ENCODE measurements at regions not wholly inside any gene's neighbourhood (a gene's known extent, or its start where the extent isn't known, plus 50 kb on each side); places are given as distances from the start of the nearest gene placed in this dataset.

GRCh38 chr2:128409326-128410034, 90.8 kb upstream of the HS6ST1 start (continued):
- no peak for TF ChIP-seq PRDM10 (CRISPR knock-in tag; IDR thresholded peaks at IDR 0.05; ENCODE audit: low read depth)
- TF ChIP-seq TOPORS (CRISPR knock-in tag; IDR thresholded peaks at IDR 0.05): no peak
- no peak for TF ChIP-seq HOXD1 (CRISPR knock-in tag; IDR thresholded peaks at IDR 0.05)
- TF ChIP-seq ZBTB2 (CRISPR knock-in tag; IDR thresholded peaks at IDR 0.05; ENCODE audit: low read depth): no peak

- Histone ChIP-seq H3K79me2 (ENCODE audit: insufficient read depth, low read length) (no peaks in the 10 kb centered on the region), H2AFZ (ENCODE audit: low read length) (no peak overlapping the region), H3K9ac (ENCODE audit: insufficient read depth, low read depth, low read length) (no peak overlapping the region), H3K9me3 (ENCODE audit: low read length) (no peaks in the 10 kb centered on the region), H4K20me1 (ENCODE audit: insufficient read depth, low read length) (no peaks in the 10 kb centered on the region), H3K27ac (ENCODE audit: extremely low read length, insufficient read depth, low read length) (no peak overlapping the region), H3K4me2 (ENCODE audit: low read depth, low read length) (no peak overlapping the region), H3K4me1 (ENCODE audit: insufficient read depth, low read length) (peaks cover 12% of the 10 kb centered on the region; the same call in 1 of the 2 replicates), H3K36me3 (replicated peaks in 1 of 2; ENCODE audit: control insufficient read depth in 1 of 2, insufficient read depth in 2 of 2, low read length in 2 of 2) (no peaks in the 10 kb centered on the region), H3K4me3 (replicated peaks in 1 of 3; ENCODE audit: insufficient read depth in 1 of 3, low read depth in 2 of 3, low read length in 3 of 3) (no peak overlapping the region), H3K27me3 (ENCODE audit: control insufficient read depth in 1 of 2, insufficient read depth in 2 of 2, low read length in 2 of 2) (peaks cover 3 to 13% of the 10 kb centered on the region in 2 experiments; a peak in 3 of 5 replicates)
- BruUV-seq (replicated peaks): no TSS peak
- DNase-seq (ENCODE audit: low spot score): no peak
- in situ Hi-C loops (cut with HindIII; ENCODE audit: extremely low pct_ligation_motif_present, low pct_unique_long_range_greater_than_20kb) (no loop called here), intact Hi-C loops (cut with micrococcal nuclease; ENCODE audit: unreplicated experiment) (no loop called here)
- no peak for FAIRE-seq
- WGBS (ENCODE audit: low lambda C conversion rate): 49% methylated on average over 10 of the region's 10 CpGs
- CTCF ChIA-PET (ENCODE audit: low intra/inter-chr PET ratio, low total read pairs): no interaction called here
- POLR2A ChIA-PET: no interaction called here
- no peak for TF ChIP-seq ZBTB21 (CRISPR knock-in tag; IDR thresholded peaks at IDR 0.05)
- TF ChIP-seq ELK4 (CRISPR knock-in tag; IDR thresholded peaks at IDR 0.05; ENCODE audit: borderline replicate concordance): no peak
- TF ChIP-seq ZNF704 (CRISPR knock-in tag; IDR thresholded peaks at IDR 0.05; ENCODE audit: borderline replicate concordance): no peak
- no peak for TF ChIP-seq ZNF883 (CRISPR knock-in tag; IDR thresholded peaks at IDR 0.05; ENCODE audit: not compliant biosample characterization)
- TF ChIP-seq ZNF225 (CRISPR knock-in tag; IDR thresholded peaks at IDR 0.05): no peak
- TF ChIP-seq MXD4 (CRISPR knock-in tag; IDR thresholded peaks at IDR 0.05): no peak
- TF ChIP-seq MTF2 (CRISPR knock-in tag; IDR thresholded peaks at IDR 0.05; ENCODE audit: borderline replicate concordance): no peak
- ATAC-seq: no peak
Measured at GRCh38 chr2:128410035-128410757, 91.5 kb upstream of the HS6ST1 start.
